Peyer's patch (tissue), 4 donors: ENCODE measurements at regions not wholly inside any gene's neighbourhood (a gene's known extent, or its start where the extent isn't known, plus 50 kb on each side); places are given as distances from the start of the nearest gene placed in this dataset.
A peak's percentile ranks its signal among the peaks of the same experiment; 100 is the strongest.
"Not testable (repeated sequence)": the region's sequence is repeated elsewhere in the genome, so short reads cannot be mapped to it uniquely, and the experiment has no call there.

Experiments used
- DNase-seq, 3 donors: peaks; one replicate each; pipeline ENCODE4 v3.0.0-alpha.2; 2017 to 2019
- H3K27ac ChIP-seq, 4 donors: fragments of 200-600 bp; sonication (generic); one replicate each; pipeline ENCODE4 v1.5.1; 2016 to 2019
- H3K27me3 ChIP-seq, 2 donors: fragments of 200-600 bp; sonication (generic); one replicate each; pipeline ENCODE4 v1.5.1; 2019
- H3K36me3 ChIP-seq, 3 donors: fragments of 200-600 bp; sonication (generic); one replicate each; pipeline ENCODE4 v1.5.1; 2016 to 2019
- H3K4me1 ChIP-seq, 4 donors: fragments of 200-600 bp; sonication (generic); one replicate each; pipeline ENCODE4 v1.5.1; 2016 to 2019
- H3K4me3 ChIP-seq, 4 donors: fragments of 200-600 bp; sonication (generic); 1 replicate in 3 of 4; 2 replicates in 1 of 4; pipeline ENCODE4 v1.5.1; 2016 to 2019; ENCODE audit warnings: mild to moderate bottlenecking in 1 of 4
- H3K9me3 ChIP-seq, 4 donors: fragments of 200-600 bp; sonication (generic); one replicate each; pipeline ENCODE4 v1.5.1; 2016 to 2019; ENCODE audit warnings: mild to moderate bottlenecking in 1 of 4
- POLR2A ChIP-seq, 2 donors: fragments of 450-650 bp; IDR thresholded peaks; one replicate each; pipeline ENCODE4 v1.5.1; 2017; ENCODE audit warnings: antibody characterized with exemption in 2 of 2, mild to moderate bottlenecking in 2 of 2, moderate library complexity in 2 of 2
- TF ChIP-seq, protein P1 (sequence below), 6 experiments: fragments of 450-650 bp in 4 of 6; fragments of 200-600 bp in 2 of 6; sonication (generic) in 1 of 6; IDR thresholded peaks; one replicate each; pipeline ENCODE4 v1.5.1; 2017 to 2019; ENCODE audit warnings: antibody characterized with exemption in 6 of 6, mild to moderate bottlenecking in 3 of 6, moderate library complexity in 1 of 6

DNA sequence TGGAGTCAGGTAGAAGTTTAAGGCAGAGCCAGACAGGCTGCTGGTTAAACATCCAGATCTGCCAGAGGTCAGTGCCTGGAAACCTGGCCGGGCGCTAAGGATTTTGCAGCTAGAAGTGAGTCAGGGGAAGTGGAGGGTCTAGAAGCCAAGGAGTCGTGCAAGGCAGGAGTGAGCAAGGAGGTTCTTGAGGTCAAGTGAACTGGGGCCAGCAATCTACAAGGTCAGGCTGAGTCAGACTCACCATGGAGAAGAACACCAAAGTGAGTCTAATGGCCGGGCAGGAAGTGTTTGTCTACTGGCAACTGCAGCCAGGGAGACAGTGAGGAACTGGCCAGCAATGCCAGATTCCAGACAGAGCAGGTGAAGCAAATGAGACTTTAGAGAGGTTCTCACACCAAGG is 628.2 kb downstream of the ETNK1 start:
- no peaks in the 10 kb centered on the region for H3K4me1 ChIP-seq
- no peak overlapping the region for H3K4me3 ChIP-seq
- no peaks in the 10 kb centered on the region for H3K9me3 ChIP-seq
- peak in 1 of 3 donors; percentile 53 for DNase-seq
- H3K27me3 ChIP-seq: no peaks in the 10 kb centered on the region
- no peaks in the 10 kb centered on the region for H3K36me3 ChIP-seq
- TF ChIP-seq POLR2A (IDR thresholded peaks at IDR 0.05): no peak
- TF ChIP-seq, protein P1, sequence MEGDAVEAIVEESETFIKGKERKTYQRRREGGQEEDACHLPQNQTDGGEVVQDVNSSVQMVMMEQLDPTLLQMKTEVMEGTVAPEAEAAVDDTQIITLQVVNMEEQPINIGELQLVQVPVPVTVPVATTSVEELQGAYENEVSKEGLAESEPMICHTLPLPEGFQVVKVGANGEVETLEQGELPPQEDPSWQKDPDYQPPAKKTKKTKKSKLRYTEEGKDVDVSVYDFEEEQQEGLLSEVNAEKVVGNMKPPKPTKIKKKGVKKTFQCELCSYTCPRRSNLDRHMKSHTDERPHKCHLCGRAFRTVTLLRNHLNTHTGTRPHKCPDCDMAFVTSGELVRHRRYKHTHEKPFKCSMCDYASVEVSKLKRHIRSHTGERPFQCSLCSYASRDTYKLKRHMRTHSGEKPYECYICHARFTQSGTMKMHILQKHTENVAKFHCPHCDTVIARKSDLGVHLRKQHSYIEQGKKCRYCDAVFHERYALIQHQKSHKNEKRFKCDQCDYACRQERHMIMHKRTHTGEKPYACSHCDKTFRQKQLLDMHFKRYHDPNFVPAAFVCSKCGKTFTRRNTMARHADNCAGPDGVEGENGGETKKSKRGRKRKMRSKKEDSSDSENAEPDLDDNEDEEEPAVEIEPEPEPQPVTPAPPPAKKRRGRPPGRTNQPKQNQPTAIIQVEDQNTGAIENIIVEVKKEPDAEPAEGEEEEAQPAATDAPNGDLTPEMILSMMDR (IDR thresholded peaks at IDR 0.05): no peak
- H3K27ac ChIP-seq: peak overlapping the region in 1 of 4 donors; percentile 23

DNA sequence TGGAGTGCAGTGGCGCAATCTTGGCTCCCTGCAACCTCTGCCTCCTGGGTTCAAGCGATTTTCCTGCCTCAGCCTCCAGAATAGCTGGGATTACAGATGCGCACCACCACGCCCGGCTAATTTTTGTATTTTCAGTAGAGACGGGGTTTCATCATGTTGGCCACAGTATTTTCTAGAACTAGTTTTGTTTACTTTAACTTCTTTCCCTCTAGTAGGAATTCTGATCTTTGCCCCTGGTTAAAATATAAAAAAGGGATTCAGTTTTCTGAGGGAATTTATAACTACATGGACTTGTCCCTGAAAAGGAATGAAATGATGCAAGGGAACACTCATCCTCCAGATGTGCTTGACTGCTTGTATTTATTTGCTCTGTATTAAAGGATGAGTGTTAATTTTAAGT is 628.9 kb downstream of the ETNK1 start:
- not testable (repeated sequence) for H3K27me3 ChIP-seq, DNase-seq, H3K9me3 ChIP-seq, H3K4me3 ChIP-seq, H3K27ac ChIP-seq, H3K36me3 ChIP-seq, H3K4me1 ChIP-seq

DNA sequence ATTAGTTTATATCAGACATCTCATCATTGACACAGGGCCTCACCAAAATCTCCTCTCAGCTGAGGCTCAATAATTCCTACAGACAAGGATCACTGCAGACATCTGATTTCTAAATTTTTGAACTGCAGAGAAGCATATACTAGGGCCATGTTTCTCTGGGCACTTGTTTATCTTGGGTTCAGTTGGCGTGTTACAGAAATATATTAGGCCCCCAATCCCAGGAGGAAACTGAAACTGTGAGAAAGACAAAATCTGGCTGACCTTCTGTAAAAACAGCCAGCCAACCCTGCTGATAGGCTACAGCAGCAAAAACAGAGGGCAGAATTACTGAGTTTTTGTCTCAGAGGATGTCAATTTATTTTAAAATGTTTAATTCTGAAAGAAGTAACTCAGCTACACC is 634.6 kb downstream of the ETNK1 start:
- no peaks in the 10 kb centered on the region for H3K36me3 ChIP-seq
- no peaks in the 10 kb centered on the region for H3K4me1 ChIP-seq
- H3K27ac ChIP-seq: no peak overlapping the region
- no peak for DNase-seq
- no peak overlapping the region for H3K4me3 ChIP-seq
- TF ChIP-seq, protein P1 (IDR thresholded peaks at IDR 0.05): no peak
- TF ChIP-seq POLR2A (IDR thresholded peaks at IDR 0.05): no peak
- no peaks in the 10 kb centered on the region for H3K27me3 ChIP-seq
- H3K9me3 ChIP-seq: no peaks in the 10 kb centered on the region

DNA sequence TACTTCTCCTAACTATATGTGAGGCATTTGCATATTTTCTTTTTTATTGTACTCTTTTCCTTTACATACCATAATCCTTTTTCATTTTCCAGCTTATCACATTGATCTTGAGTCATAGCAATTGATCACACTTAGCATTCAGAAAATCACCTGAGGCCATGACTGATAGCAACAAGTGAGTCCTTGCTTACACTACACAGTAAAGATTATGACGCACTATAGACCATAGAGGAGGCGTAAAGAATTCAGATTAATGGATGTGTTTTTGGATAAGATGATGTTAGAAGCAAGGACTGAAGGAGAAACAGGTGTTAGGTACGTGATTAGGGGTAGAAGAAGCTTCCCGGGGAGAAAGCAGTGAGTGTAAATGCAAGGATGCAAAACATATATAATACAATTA is 637.7 kb downstream of the ETNK1 start:
- Histone ChIP-seq H3K9me3 (no peaks in the 10 kb centered on the region), H3K4me3 (no peak overlapping the region), H3K27ac (no peak overlapping the region), H3K4me1 (no peaks in the 10 kb centered on the region), H3K36me3 (no peaks in the 10 kb centered on the region), H3K27me3 (no peaks in the 10 kb centered on the region)
- TF ChIP-seq, protein P1 (IDR thresholded peaks at IDR 0.05): no peak
- no peak for TF ChIP-seq POLR2A (IDR thresholded peaks at IDR 0.05)
- DNase-seq: no peak

DNA sequence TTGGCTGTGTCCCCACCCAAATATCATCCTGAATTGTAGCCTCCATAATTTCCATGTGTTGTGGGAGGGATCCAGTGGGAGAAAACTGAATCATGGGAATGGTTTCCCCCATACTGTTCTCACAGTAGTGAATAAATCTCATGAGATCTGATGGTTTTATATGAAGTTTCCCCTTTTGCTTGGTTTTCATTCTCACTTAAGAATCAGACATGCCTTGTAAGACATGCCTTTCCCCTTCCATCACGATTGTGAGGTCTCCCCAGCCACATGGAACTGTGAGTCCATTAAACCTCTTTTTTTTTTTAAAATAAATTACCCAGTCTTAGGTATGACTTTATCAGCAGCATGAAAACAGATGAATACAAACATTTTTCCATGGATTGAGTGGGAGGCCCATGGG is 652.9 kb downstream of the ETNK1 start:
- no peak for DNase-seq
- Histone ChIP-seq H3K27me3 (no peaks in the 10 kb centered on the region), H3K4me1 (no peaks in the 10 kb centered on the region), H3K9me3 (no peaks in the 10 kb centered on the region), H3K36me3 (no peaks in the 10 kb centered on the region), H3K4me3 (no peak overlapping the region), H3K27ac (no peak overlapping the region)
- TF ChIP-seq, protein P1 (IDR thresholded peaks at IDR 0.05): no peak
- TF ChIP-seq POLR2A (IDR thresholded peaks at IDR 0.05): no peak

DNA sequence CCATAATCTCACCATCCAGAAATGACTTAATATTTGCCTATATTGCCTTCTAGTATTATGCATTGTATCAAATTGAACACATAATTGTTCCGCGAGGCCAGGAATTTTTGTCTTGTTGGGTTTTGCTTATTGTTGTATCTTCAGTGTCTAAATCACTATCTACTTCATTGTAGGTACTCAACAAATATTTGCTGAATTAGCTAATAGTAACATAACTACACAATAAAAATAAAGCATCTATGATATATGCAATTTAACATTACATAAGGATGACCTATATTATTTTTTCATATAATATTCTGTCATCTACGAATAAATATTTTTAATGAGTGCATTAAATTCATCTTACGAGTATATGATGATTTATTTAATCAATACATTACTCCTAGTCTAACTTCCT is 656.3 kb downstream of the ETNK1 start:
- Histone ChIP-seq H3K4me1 (no peaks in the 10 kb centered on the region), H3K27ac (no peak overlapping the region), H3K9me3 (no peaks in the 10 kb centered on the region), H3K36me3 (no peaks in the 10 kb centered on the region), H3K4me3 (no peak overlapping the region), H3K27me3 (no peaks in the 10 kb centered on the region)
- no peak for DNase-seq
- TF ChIP-seq, protein P1 (IDR thresholded peaks at IDR 0.05): no peak
- no peak for TF ChIP-seq POLR2A (IDR thresholded peaks at IDR 0.05)
